ENCODE measurements at regions not wholly inside any gene's neighbourhood (a gene's known extent, or its start where the extent isn't known, plus 50 kb on each side); places are given as distances from the start of the nearest gene placed in this dataset.

- TF ChIP-seq CTCF (IDR thresholded peaks at IDR 0.05 in 4 of 5, conservative IDR thresholded peaks at IDR 0.05 in 1 of 5) (no peak), POLR2A (IDR thresholded peaks at IDR 0.05) (no peak)
Measured at GRCh38 chr5:164346785-164347630, 841.6 kb downstream of the MAT2B start.

Measured in gastrocnemius medialis (tissue), 4 donors.